ENCODE measurements at regions not wholly inside any gene's neighbourhood (a gene's known extent, or its start where the extent isn't known, plus 50 kb on each side); places are given as distances from the start of the nearest gene placed in this dataset.

DNA sequence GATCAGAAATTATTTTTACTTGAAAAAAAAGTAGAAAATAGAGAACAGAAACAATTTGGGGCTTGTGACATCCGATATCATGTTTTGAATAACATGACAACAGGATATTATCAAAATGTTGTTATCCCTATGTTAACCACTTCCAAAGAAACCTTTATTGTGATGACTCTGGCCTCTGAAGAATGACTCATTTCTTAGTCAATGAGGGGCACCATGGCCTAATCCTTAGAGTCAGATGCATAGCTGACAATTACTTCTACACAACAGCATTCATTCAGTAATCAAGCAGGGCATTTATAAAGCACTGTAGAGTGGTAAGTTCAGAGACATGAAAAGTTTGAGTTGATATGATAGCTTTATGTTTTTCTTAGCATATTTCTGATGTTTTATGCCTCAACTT lies 703.0 kb downstream of the RNF144A start:
- no peak overlapping the region for H3K4me3 ChIP-seq (ENCODE audit: low read depth, low read length)
- TF ChIP-seq, protein P1, sequence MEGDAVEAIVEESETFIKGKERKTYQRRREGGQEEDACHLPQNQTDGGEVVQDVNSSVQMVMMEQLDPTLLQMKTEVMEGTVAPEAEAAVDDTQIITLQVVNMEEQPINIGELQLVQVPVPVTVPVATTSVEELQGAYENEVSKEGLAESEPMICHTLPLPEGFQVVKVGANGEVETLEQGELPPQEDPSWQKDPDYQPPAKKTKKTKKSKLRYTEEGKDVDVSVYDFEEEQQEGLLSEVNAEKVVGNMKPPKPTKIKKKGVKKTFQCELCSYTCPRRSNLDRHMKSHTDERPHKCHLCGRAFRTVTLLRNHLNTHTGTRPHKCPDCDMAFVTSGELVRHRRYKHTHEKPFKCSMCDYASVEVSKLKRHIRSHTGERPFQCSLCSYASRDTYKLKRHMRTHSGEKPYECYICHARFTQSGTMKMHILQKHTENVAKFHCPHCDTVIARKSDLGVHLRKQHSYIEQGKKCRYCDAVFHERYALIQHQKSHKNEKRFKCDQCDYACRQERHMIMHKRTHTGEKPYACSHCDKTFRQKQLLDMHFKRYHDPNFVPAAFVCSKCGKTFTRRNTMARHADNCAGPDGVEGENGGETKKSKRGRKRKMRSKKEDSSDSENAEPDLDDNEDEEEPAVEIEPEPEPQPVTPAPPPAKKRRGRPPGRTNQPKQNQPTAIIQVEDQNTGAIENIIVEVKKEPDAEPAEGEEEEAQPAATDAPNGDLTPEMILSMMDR (IDR thresholded peaks at IDR 0.05; ENCODE audit: low read depth, low read length), result no peak

DNA sequence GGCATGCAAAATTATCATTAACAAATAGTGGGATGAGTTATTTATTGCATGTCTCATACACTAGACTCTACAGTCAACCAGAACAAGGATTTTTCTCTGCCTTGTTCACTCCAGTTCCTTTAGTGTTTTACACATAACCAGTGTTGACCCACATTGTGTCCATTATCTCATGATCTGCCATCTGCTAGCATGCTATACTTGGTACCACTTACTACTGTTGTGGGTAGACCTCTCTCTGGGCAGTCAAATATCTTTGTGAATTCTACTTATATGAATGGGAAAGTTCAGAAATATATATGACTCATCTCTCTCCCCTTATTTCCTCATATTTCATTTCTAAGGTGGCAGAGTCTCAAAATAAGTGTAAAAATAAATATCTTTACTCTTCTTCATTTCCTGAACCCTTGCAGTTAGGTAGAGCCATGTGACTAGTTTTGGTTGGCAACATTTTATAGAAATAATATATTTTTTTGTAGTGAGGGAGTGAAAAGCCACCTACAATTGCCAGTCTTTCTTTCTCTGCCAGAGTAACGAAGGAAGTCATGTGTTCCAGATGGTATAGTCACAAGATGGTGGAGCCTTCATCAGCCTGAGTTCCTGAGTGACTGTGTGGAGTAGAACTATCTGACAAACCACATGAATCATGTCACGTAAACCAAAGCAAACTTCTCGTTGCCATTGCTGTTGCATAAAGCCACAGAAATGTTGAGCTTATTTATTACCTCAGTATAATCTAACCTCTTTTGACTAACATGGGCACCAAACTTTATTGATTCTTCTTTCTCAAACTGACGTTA lies 704.0 kb downstream of the RNF144A start:
- TF ChIP-seq, protein P1 (IDR thresholded peaks at IDR 0.05; ENCODE audit: low read depth, low read length), result no peak
- H3K4me3 ChIP-seq (ENCODE audit: low read depth, low read length), result no peak overlapping the region

DNA sequence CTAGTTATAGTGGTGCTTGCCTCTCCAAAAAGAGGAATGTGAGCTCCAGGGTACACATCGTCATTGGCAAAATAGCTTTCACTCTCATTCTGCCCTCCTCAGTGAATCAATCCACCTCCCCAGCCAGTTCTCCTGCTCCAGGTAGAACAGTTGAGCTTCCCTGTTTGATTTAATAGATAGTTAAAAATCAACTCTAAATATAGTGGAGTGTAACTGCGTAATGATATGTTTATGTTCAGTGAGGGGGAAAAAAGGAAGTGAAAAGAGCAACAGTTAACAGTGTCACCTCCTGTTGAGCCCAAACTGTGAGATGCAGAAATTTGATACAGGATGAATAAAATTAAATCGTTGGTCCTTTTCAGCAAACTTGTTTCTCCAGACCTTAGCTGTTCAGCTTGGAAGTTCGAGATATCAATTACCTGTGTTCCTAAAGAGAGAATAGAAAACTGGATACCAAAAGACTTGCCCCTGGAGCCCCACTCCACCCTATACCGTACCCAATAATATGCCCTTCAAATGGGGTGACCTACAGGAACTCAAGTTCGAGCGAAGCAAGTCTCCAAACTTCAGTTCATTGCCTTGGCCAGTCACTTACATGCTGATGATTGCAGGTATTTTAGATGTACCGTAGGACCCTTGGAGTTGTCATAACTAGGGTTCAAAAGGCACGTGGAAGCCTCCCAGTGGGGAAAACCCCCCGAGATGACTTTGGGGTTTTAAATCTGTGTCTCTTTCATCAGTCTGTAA lies 708.4 kb downstream of the RNF144A start:
- H3K4me3 ChIP-seq (ENCODE audit: low read depth, low read length), result no peak overlapping the region
- TF ChIP-seq, protein P1 (IDR thresholded peaks at IDR 0.05; ENCODE audit: low read depth, low read length), result no peak

DNA sequence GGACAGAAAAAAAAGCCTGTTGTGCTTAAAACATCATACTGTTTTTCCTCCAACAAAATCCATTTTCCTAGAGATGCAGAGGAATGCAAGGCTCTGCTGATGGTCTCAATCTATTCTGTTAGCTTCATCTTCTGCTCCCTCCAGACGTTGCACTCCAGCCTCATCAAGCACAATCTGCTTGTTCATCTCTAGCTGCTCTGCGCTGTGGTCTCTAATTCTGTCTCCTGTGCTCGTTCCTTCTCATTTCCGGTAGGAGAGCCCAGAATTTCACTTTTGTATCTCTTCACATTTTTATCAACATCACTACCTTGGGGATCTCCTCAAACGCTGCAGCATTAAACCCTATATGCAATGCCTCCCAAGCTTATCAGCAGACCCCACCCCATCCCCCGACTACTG lies 708.9 kb downstream of the RNF144A start:
- TF ChIP-seq, protein P1 (IDR thresholded peaks at IDR 0.05; ENCODE audit: low read depth, low read length), result no peak
- no peak overlapping the region for H3K4me3 ChIP-seq (ENCODE audit: low read depth, low read length)

DNA sequence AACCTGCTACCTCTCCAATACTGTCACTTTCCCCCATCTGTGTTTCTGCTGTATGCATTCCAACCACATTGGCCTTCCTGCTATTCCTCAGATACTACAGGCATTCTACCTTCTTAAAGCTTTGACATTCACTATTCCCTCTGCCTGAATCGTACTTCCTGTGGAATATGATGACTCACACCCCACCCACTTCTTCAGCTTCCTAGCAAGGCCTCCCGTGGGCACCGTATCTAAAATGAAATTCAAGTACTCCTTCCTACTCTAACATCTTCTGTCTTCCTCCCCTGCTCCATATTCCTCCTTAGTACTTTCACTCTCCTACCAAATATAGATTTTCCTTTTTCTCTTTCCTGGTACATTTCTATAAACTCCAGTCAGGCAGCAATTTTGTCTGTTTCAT lies 710.4 kb downstream of the RNF144A start:
- no peak overlapping the region for H3K4me3 ChIP-seq (ENCODE audit: low read depth, low read length)
- TF ChIP-seq, protein P1 (IDR thresholded peaks at IDR 0.05; ENCODE audit: low read depth, low read length), result no peak

DNA sequence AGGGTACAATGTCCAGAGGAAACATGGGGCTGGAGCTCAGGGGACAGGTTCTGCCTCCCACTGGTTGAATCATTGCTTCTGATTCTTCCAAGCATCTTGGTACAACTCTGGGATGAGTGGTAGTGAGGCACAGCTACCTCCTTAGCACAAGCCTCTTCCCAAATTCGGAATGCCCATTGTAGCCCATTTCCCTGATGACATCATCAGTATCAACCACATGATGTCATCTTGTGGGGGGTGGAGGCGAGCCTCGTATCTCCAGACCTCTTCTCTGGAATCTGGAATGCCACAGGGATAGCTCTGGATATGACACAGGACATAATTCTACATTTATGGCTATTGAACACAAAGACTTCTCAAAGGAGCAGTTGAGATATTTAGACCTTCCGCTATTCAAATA lies 715.2 kb downstream of the RNF144A start:
- TF ChIP-seq, protein P1 (IDR thresholded peaks at IDR 0.05; ENCODE audit: low read depth, low read length), result no peak
- H3K4me3 ChIP-seq (ENCODE audit: low read depth, low read length), result no peak overlapping the region

DNA sequence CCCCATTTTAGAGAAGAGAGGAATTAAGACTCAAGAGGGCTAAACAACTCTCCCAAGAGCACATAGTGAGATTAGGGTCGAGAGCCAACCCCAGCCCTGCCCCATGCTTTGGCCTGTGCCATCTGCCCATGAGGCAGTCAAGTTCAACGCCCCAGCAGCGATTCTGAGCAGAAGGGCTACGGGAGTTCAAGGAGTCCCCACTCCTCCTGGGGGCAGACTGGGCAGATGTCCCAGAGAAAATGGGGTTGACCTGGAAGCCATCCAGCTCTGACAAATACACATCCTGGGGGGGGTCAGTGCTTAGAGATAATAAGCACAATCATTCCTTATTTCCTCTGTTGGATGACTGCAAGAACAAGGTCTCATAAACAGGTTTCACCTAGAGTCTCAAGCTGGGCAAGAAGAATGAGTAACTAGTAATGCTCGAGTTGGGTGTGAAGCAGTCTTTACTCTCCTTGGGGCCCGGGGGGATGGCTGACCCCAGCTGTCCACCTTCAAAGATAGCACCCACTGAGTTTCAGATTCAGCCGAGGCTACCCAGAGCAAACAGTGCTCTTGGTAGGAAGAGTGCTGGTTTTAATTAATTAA lies 716.4 kb downstream of the RNF144A start:
- TF ChIP-seq, protein P1 (IDR thresholded peaks at IDR 0.05; ENCODE audit: low read depth, low read length), result no peak

More for the DNA sequence above, 716.4 kb downstream of the RNF144A start:
- no peak overlapping the region for H3K4me3 ChIP-seq (ENCODE audit: low read depth, low read length)
